Adrenal gland (tissue), 9 donors: ENCODE measurements at regions not wholly inside any gene's neighbourhood (a gene's known extent, or its start where the extent isn't known, plus 50 kb on each side); places are given as distances from the start of the nearest gene placed in this dataset.

Source experiments
- DNase-seq, 7 donors: peaks; one replicate each; pipeline ENCODE4 v3.0.0-alpha.2; 2019 to 2020
- H3K27ac ChIP-seq, 5 donors: fragments of 200-600 bp; sonication (generic) in 4 of 5; 1 replicate in 3 of 5; 2 replicates in 2 of 5; pipeline versions ENCODE4 v1.5.1 to v1.8.0; 2016 to 2020; ENCODE audit warnings: mild to moderate bottlenecking in 1 of 5
- H3K27me3 ChIP-seq: fragments of 200-600 bp; 2 replicates; pipeline ENCODE4 v1.8.0; 2021
- H3K36me3 ChIP-seq, 2 donors: fragments of 200-600 bp; replicated peaks in 1 of 2; 1 replicate in 1 of 2; 2 replicates in 1 of 2; pipeline versions ENCODE4 v1.5.1 to v1.8.0; 2018 to 2022
- H3K4me1 ChIP-seq, 2 donors: fragments of 200-600 bp; replicated peaks in 1 of 2; 1 replicate in 1 of 2; 2 replicates in 1 of 2; pipeline versions ENCODE4 v1.5.1 to v1.8.0; 2018 to 2021
- H3K4me3 ChIP-seq, 4 donors: fragments of 200-600 bp; sonication (generic) in 3 of 4; one replicate each; pipeline ENCODE4 v1.5.1; 2016 to 2018
- H3K9me3 ChIP-seq, 3 donors: fragments of 200-600 bp; sonication (generic) in 1 of 3; replicated peaks in 1 of 3; 1 replicate in 2 of 3; 2 replicates in 1 of 3; pipeline versions ENCODE4 v1.5.1 to v1.8.0; 2016 to 2021
- CTCF ChIP-seq, 6 experiments: fragments of 450-650 bp in 4 of 6; fragments of 200-600 bp in 2 of 6; sonication (generic) in 1 of 6; IDR thresholded peaks; 1 replicate in 5 of 6; 2 replicates in 1 of 6; pipeline versions ENCODE4 v1.5.1 to v1.8.0; 2016 to 2021; ENCODE audit warnings: antibody characterized with exemption in 6 of 6, mild to moderate bottlenecking in 2 of 6, moderate library complexity in 1 of 6
- POLR2A ChIP-seq, 2 donors: fragments of 450-650 bp; IDR thresholded peaks; one replicate each; pipeline ENCODE4 v1.6.1; 2017; ENCODE audit warnings: antibody characterized with exemption in 2 of 2, mild to moderate bottlenecking in 2 of 2, moderate library complexity in 1 of 2
- WGBS, 4 donors: extraction: QIAGEN DNeasy Blood & Tissue Kit in 2 of 4; methylation state at CpG; one replicate each; pipeline versions ENCODE4 v1.1.5 to v1.1.7; 2013 to 2017; 5-methylcytosine and 5-hydroxymethylcytosine counted together
- intact Hi-C, 2 donors: fragments of 100-400 bp; cut with DNase I; formaldehyde crosslinking; loops; one replicate each; pipeline versions ENCODE4 v1.14.1 to v1.15.0; 2022 to 2023
- donor health status: healthy with polysubstance abuse.
- donor health status: Bipolar disorder and iron deficiency.
- donor health status: DM: yes; HTN: yes; CAD: no.
- donor health status: DM: no; HTN: no; CAD: no.
- donor health status: DM: no; HTN: no; CAD: no.

- Histone ChIP-seq H3K27me3 (no peaks in the 10 kb centered on the region), H3K27ac (no peak overlapping the region), H3K4me1 (no peaks in the 10 kb centered on the region), H3K4me3 (no peak overlapping the region), H3K36me3 (no peaks in the 10 kb centered on the region), H3K9me3 (no peaks in the 10 kb centered on the region)
- TF ChIP-seq POLR2A (IDR thresholded peaks at IDR 0.05) (no peak), CTCF (IDR thresholded peaks at IDR 0.05) (no peak)
- no peak for DNase-seq
- intact Hi-C loops = no loop called here
- WGBS, 4 donors = 49 to 56% (median 54%) methylated on average over 4 of the region's 4 CpGs
These were observed 140.8 kb upstream of the GRB10 start for GRCh38 chr7:50923476-50923875.

- Histone ChIP-seq H3K27me3 (no peaks in the 10 kb centered on the region), H3K4me3 (no peak overlapping the region), H3K27ac (no peak overlapping the region), H3K4me1 (no peaks in the 10 kb centered on the region), H3K9me3 (no peaks in the 10 kb centered on the region), H3K36me3 (no peaks in the 10 kb centered on the region)
- WGBS, 4 donors = 68 to 89% (median 77%) methylated on average over 4 of the region's 4 CpGs
- no peak for TF ChIP-seq CTCF (IDR thresholded peaks at IDR 0.05)
- no peak for TF ChIP-seq POLR2A (IDR thresholded peaks at IDR 0.05)
- no peak for DNase-seq
- intact Hi-C loops = no loop called here
These were observed 138.6 kb upstream of the GRB10 start for GRCh38 chr7:50921114-50921813.

- no peak overlapping the region for H3K4me3 ChIP-seq
- 51 to 61% (median 59%) methylated on average over 7 of the region's 7 CpGs for WGBS, 4 donors
- no peaks in the 10 kb centered on the region for H3K27me3 ChIP-seq
- no peak for DNase-seq
- no peaks in the 10 kb centered on the region for H3K9me3 ChIP-seq
- no peak for TF ChIP-seq POLR2A (IDR thresholded peaks at IDR 0.05)
- no peak for TF ChIP-seq CTCF (IDR thresholded peaks at IDR 0.05)
- intact Hi-C loops = no loop called here
- no peaks in the 10 kb centered on the region for H3K4me1 ChIP-seq
- H3K36me3 ChIP-seq = no peaks in the 10 kb centered on the region
- no peak overlapping the region for H3K27ac ChIP-seq
These were observed 137.4 kb upstream of the GRB10 start for GRCh38 chr7:50920031-50920635.

DNA sequence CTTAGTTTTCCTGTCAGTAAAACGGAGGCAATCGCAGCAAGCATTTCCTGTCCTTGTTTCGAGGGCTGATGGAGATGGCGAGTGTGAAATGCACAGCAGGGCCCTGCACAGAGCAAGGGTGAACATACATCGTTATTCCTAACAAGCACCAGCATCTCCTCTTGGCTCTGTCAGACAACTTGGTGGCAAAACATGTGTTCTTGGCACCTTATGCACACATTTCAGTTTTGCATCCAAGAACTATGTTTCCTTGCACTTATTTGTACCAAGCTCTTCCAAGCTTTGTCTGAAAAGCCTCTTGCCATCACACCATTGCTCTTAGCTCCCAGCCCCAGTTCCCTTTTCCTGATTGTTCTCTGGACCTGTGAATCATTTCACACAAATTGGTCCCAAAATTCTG, 132.9 kb upstream of the GRB10 start:
- H3K27me3 ChIP-seq = no peaks in the 10 kb centered on the region
- H3K4me1 ChIP-seq = no peaks in the 10 kb centered on the region
- TF ChIP-seq POLR2A (IDR thresholded peaks at IDR 0.05) = no peak
- no peak for TF ChIP-seq CTCF (IDR thresholded peaks at IDR 0.05)
- H3K27ac ChIP-seq = no peak overlapping the region
- 72 to 82% (median 76%) methylated on average over 5 of the region's 5 CpGs for WGBS, 4 donors
- H3K36me3 ChIP-seq = no peaks in the 10 kb centered on the region
- intact Hi-C loops = no loop called here
- no peaks in the 10 kb centered on the region for H3K9me3 ChIP-seq
- no peak for DNase-seq
- H3K4me3 ChIP-seq = no peak overlapping the region
